HL-60 (cell line): ENCODE measurements at regions not wholly inside any gene's neighbourhood (a gene's known extent, or its start where the extent isn't known, plus 50 kb on each side); places are given as distances from the start of the nearest gene placed in this dataset.

Source experiments
- GABPA ChIP-seq: IDR thresholded peaks from 2 replicates; pipeline ENCODE4 v1.6.1; 2012; ENCODE audit warnings: low read depth
- POLR2AphosphoS5 ChIP-seq: IDR thresholded peaks from 2 replicates; pipeline ENCODE4 v1.6.1; 2012; ENCODE audit warnings: low read depth
- SPI1 ChIP-seq: IDR thresholded peaks from 2 replicates; pipeline ENCODE4 v1.6.1; 2012; ENCODE audit warnings: low read depth, mild to moderate bottlenecking, borderline replicate concordance
- TF ChIP-seq, protein P1 (sequence below): IDR thresholded peaks from one replicate; pipeline ENCODE4 v1.5.1; 2011; ENCODE audit warnings: low read length, control low read depth, inconsistent platforms; ENCODE audit not compliant: insufficient read depth
- TF ChIP-seq, protein P2 (sequence below): IDR thresholded peaks from 2 replicates; pipeline ENCODE4 v1.6.1; 2012; ENCODE audit warnings: low read depth; ENCODE audit not compliant: insufficient replicate concordance

DNA sequence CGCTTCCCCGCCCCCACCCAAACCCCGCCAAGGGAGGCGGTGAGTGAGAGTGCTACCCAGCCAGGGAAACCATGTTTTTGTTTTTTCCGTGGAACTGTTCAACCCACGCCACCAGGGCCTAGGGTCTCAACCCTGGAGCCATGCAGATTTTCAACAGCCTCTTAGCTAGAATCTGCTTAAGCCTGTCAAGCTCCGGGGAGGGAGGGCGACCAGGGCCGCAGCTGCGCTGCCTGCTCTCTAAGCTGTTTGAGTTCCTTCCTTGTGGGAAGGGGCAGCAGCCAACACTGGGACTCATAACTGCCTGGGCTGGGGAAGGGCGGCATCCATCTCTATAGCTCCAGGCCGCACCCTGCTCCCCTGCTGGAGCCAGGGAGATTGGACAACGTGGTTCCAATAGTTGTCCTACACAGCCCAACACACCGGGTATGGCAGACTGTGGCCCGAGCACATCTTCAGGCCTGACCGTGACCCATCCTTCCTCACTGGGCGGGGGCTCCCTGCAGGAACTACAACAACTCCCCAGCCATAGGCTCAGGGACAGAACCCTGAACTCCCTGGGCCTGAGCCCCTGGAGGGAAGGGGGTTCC lies 1065.7 kb upstream of the MANEA start:
- TF ChIP-seq, protein P1, sequence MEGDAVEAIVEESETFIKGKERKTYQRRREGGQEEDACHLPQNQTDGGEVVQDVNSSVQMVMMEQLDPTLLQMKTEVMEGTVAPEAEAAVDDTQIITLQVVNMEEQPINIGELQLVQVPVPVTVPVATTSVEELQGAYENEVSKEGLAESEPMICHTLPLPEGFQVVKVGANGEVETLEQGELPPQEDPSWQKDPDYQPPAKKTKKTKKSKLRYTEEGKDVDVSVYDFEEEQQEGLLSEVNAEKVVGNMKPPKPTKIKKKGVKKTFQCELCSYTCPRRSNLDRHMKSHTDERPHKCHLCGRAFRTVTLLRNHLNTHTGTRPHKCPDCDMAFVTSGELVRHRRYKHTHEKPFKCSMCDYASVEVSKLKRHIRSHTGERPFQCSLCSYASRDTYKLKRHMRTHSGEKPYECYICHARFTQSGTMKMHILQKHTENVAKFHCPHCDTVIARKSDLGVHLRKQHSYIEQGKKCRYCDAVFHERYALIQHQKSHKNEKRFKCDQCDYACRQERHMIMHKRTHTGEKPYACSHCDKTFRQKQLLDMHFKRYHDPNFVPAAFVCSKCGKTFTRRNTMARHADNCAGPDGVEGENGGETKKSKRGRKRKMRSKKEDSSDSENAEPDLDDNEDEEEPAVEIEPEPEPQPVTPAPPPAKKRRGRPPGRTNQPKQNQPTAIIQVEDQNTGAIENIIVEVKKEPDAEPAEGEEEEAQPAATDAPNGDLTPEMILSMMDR: no peak
- no peak for TF ChIP-seq POLR2AphosphoS5
- TF ChIP-seq GABPA: no peak
- TF ChIP-seq, protein P2, sequence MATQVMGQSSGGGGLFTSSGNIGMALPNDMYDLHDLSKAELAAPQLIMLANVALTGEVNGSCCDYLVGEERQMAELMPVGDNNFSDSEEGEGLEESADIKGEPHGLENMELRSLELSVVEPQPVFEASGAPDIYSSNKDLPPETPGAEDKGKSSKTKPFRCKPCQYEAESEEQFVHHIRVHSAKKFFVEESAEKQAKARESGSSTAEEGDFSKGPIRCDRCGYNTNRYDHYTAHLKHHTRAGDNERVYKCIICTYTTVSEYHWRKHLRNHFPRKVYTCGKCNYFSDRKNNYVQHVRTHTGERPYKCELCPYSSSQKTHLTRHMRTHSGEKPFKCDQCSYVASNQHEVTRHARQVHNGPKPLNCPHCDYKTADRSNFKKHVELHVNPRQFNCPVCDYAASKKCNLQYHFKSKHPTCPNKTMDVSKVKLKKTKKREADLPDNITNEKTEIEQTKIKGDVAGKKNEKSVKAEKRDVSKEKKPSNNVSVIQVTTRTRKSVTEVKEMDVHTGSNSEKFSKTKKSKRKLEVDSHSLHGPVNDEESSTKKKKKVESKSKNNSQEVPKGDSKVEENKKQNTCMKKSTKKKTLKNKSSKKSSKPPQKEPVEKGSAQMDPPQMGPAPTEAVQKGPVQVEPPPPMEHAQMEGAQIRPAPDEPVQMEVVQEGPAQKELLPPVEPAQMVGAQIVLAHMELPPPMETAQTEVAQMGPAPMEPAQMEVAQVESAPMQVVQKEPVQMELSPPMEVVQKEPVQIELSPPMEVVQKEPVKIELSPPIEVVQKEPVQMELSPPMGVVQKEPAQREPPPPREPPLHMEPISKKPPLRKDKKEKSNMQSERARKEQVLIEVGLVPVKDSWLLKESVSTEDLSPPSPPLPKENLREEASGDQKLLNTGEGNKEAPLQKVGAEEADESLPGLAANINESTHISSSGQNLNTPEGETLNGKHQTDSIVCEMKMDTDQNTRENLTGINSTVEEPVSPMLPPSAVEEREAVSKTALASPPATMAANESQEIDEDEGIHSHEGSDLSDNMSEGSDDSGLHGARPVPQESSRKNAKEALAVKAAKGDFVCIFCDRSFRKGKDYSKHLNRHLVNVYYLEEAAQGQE: no peak
- no peak for TF ChIP-seq SPI1
